ENCODE measurements at regions not wholly inside any gene's neighbourhood (a gene's known extent, or its start where the extent isn't known, plus 50 kb on each side); places are given as distances from the start of the nearest gene placed in this dataset.

- Histone ChIP-seq H2AFZ (ENCODE audit: insufficient read depth, low read length, poor library complexity) (no peak overlapping the region), H3K18ac (ENCODE audit: low read length) (no peak overlapping the region), H4K12ac (ENCODE audit: low read depth, low read length) (no peak overlapping the region), H4K8ac (ENCODE audit: low read depth, low read length) (no peak overlapping the region), H3K4me3 (ENCODE audit: low read depth, low read length) (no peak overlapping the region), H2BK12ac (ENCODE audit: low read length) (no peak overlapping the region), H3K9ac (ENCODE audit: low read length) (no peak overlapping the region), H3K79me1 (ENCODE audit: low read length) (no peaks in the 10 kb centered on the region), H2BK120ac (ENCODE audit: insufficient read depth, low read length, poor library complexity) (no peak overlapping the region), H2AK5ac (ENCODE audit: low read length) (no peak overlapping the region), H3K4ac (ENCODE audit: low read depth, low read length) (no peak overlapping the region), H3K27me3 (ENCODE audit: insufficient read depth, low read length) (no peaks in the 10 kb centered on the region), H3K36me3 (ENCODE audit: control insufficient read depth in 1 of 2, insufficient read depth in 2 of 2, low read length in 2 of 2) (no peaks in the 10 kb centered on the region), H3K27ac (ENCODE audit: low read depth, low read length) (no peak overlapping the region), H3K4me1 (ENCODE audit: control insufficient read depth in 1 of 2, insufficient read depth in 2 of 2, low read length in 2 of 2) (no peaks in the 10 kb centered on the region), H3K4me2 (ENCODE audit: low read length) (no peak overlapping the region), H3K23ac (ENCODE audit: low read length) (no peak overlapping the region), H4K91ac (ENCODE audit: low read depth, low read length) (no peak overlapping the region), H2BK5ac (ENCODE audit: low read depth, low read length, poor library complexity) (no peak overlapping the region), H3K9me3 (ENCODE audit: insufficient read depth, low read depth, low read length) (no peaks in the 10 kb centered on the region), H3K79me2 (ENCODE audit: control insufficient read depth, insufficient read depth, low read length, poor library complexity) (no peaks in the 10 kb centered on the region), H3K14ac (ENCODE audit: low read length) (no peak overlapping the region)
- no CpG with 5 or more reads among the region's 4 CpGs for WGBS (ENCODE audit: extremely low coverage, insufficient coverage, insufficient read length)
- no peak for DNase-seq
Observed at GRCh38 chr5:167250996-167251395, 1040.4 kb upstream of the WWC1 start.

GRCh38 chr5:167254132-167254531 lies 1037.3 kb upstream of the WWC1 start:
- Histone ChIP-seq H3K79me2 (ENCODE audit: control insufficient read depth, insufficient read depth, low read length, poor library complexity) (no peaks in the 10 kb centered on the region), H3K4me2 (ENCODE audit: low read length) (no peak overlapping the region), H4K12ac (ENCODE audit: low read depth, low read length) (no peak overlapping the region), H3K9me3 (ENCODE audit: insufficient read depth, low read depth, low read length) (peaks cover 2% of the 10 kb centered on the region), H3K36me3 (ENCODE audit: control insufficient read depth in 1 of 2, insufficient read depth in 2 of 2, low read length in 2 of 2) (no peaks in the 10 kb centered on the region), H3K4ac (ENCODE audit: low read depth, low read length) (no peak overlapping the region), H3K9ac (ENCODE audit: low read length) (no peak overlapping the region), H2BK120ac (ENCODE audit: insufficient read depth, low read length, poor library complexity) (no peak overlapping the region), H3K14ac (ENCODE audit: low read length) (no peak overlapping the region), H4K91ac (ENCODE audit: low read depth, low read length) (no peak overlapping the region), H2AFZ (ENCODE audit: insufficient read depth, low read length, poor library complexity) (no peak overlapping the region), H3K18ac (ENCODE audit: low read length) (no peak overlapping the region), H3K23ac (ENCODE audit: low read length) (no peak overlapping the region), H2BK12ac (ENCODE audit: low read length) (no peak overlapping the region), H2AK5ac (ENCODE audit: low read length) (no peak overlapping the region), H4K8ac (ENCODE audit: low read depth, low read length) (no peak overlapping the region), H2BK5ac (ENCODE audit: low read depth, low read length, poor library complexity) (no peak overlapping the region), H3K4me1 (ENCODE audit: control insufficient read depth in 1 of 2, insufficient read depth in 2 of 2, low read length in 2 of 2) (no peaks in the 10 kb centered on the region), H3K27me3 (ENCODE audit: insufficient read depth, low read length) (no peaks in the 10 kb centered on the region), H3K79me1 (ENCODE audit: low read length) (no peaks in the 10 kb centered on the region), H3K4me3 (ENCODE audit: low read depth, low read length) (no peak overlapping the region), H3K27ac (ENCODE audit: low read depth, low read length) (no peak overlapping the region)
- no CpG with 5 or more reads among the region's 3 CpGs for WGBS (ENCODE audit: extremely low coverage, insufficient coverage, insufficient read length)
- DNase-seq = no peak

- no peaks in the 10 kb centered on the region for H3K79me1 ChIP-seq (ENCODE audit: low read length)
- no CpG with 5 or more reads among the region's 2 CpGs for WGBS (ENCODE audit: extremely low coverage, insufficient coverage, insufficient read length)
- DNase-seq = no peak
Observed at GRCh38 chr5:167255926-167256325, 1035.5 kb upstream of the WWC1 start.

GRCh38 chr5:167259806-167260205 lies 1031.6 kb upstream of the WWC1 start:
- Histone ChIP-seq H3K9me3 (ENCODE audit: insufficient read depth, low read depth, low read length) (peaks cover 2% of the 10 kb centered on the region), H2BK12ac (ENCODE audit: low read length) (no peak overlapping the region), H3K23ac (ENCODE audit: low read length) (no peak overlapping the region), H3K14ac (ENCODE audit: low read length) (no peak overlapping the region), H3K4me2 (ENCODE audit: low read length) (no peak overlapping the region), H3K18ac (ENCODE audit: low read length) (no peak overlapping the region), H2BK5ac (ENCODE audit: low read depth, low read length, poor library complexity) (no peak overlapping the region), H4K12ac (ENCODE audit: low read depth, low read length) (no peak overlapping the region), H3K79me2 (ENCODE audit: control insufficient read depth, insufficient read depth, low read length, poor library complexity) (no peaks in the 10 kb centered on the region), H2BK120ac (ENCODE audit: insufficient read depth, low read length, poor library complexity) (no peak overlapping the region), H3K27ac (ENCODE audit: low read depth, low read length) (no peak overlapping the region), H3K4me3 (ENCODE audit: low read depth, low read length) (no peak overlapping the region), H4K8ac (ENCODE audit: low read depth, low read length) (no peak overlapping the region), H3K4ac (ENCODE audit: low read depth, low read length) (no peak overlapping the region), H3K36me3 (ENCODE audit: control insufficient read depth in 1 of 2, insufficient read depth in 2 of 2, low read length in 2 of 2) (no peaks in the 10 kb centered on the region), H4K91ac (ENCODE audit: low read depth, low read length) (no peak overlapping the region), H3K9ac (ENCODE audit: low read length) (no peak overlapping the region), H2AK5ac (ENCODE audit: low read length) (no peak overlapping the region), H3K27me3 (ENCODE audit: insufficient read depth, low read length) (no peaks in the 10 kb centered on the region), H3K79me1 (ENCODE audit: low read length) (no peaks in the 10 kb centered on the region), H3K4me1 (ENCODE audit: control insufficient read depth in 1 of 2, insufficient read depth in 2 of 2, low read length in 2 of 2) (no peaks in the 10 kb centered on the region), H2AFZ (ENCODE audit: insufficient read depth, low read length, poor library complexity) (no peak overlapping the region)
- DNase-seq = no peak
- WGBS (ENCODE audit: extremely low coverage, insufficient coverage, insufficient read length) = no CpG with 5 or more reads among the region's 2 CpGs

More at GRCh38 chr5:167255926-167256325, 1035.5 kb upstream of the WWC1 start:
- H3K79me2 ChIP-seq (ENCODE audit: control insufficient read depth, insufficient read depth, low read length, poor library complexity) = no peaks in the 10 kb centered on the region
- no peak overlapping the region for H3K4ac ChIP-seq (ENCODE audit: low read depth, low read length)
- no peak overlapping the region for H3K23ac ChIP-seq (ENCODE audit: low read length)
- no peak overlapping the region for H3K4me3 ChIP-seq (ENCODE audit: low read depth, low read length)
- no peak overlapping the region for H3K4me2 ChIP-seq (ENCODE audit: low read length)
- no peak overlapping the region for H3K18ac ChIP-seq (ENCODE audit: low read length)
- no peak overlapping the region for H4K91ac ChIP-seq (ENCODE audit: low read depth, low read length)
- no peak overlapping the region for H4K8ac ChIP-seq (ENCODE audit: low read depth, low read length)
- no peak overlapping the region for H2BK120ac ChIP-seq (ENCODE audit: insufficient read depth, low read length, poor library complexity)
- peaks cover 2% of the 10 kb centered on the region for H3K9me3 ChIP-seq (ENCODE audit: insufficient read depth, low read depth, low read length)
- H2BK5ac ChIP-seq (ENCODE audit: low read depth, low read length, poor library complexity) = no peak overlapping the region
- H3K27ac ChIP-seq (ENCODE audit: low read depth, low read length) = no peak overlapping the region
- no peaks in the 10 kb centered on the region for H3K4me1 ChIP-seq (ENCODE audit: control insufficient read depth in 1 of 2, insufficient read depth in 2 of 2, low read length in 2 of 2)
- no peaks in the 10 kb centered on the region for H3K36me3 ChIP-seq (ENCODE audit: control insufficient read depth in 1 of 2, insufficient read depth in 2 of 2, low read length in 2 of 2)
- H2AFZ ChIP-seq (ENCODE audit: insufficient read depth, low read length, poor library complexity) = no peak overlapping the region
- no peak overlapping the region for H3K9ac ChIP-seq (ENCODE audit: low read length)
- no peaks in the 10 kb centered on the region for H3K27me3 ChIP-seq (ENCODE audit: insufficient read depth, low read length)
- H2AK5ac ChIP-seq (ENCODE audit: low read length) = no peak overlapping the region
- H3K14ac ChIP-seq (ENCODE audit: low read length) = no peak overlapping the region
- H2BK12ac ChIP-seq (ENCODE audit: low read length) = no peak overlapping the region
- no peak overlapping the region for H4K12ac ChIP-seq (ENCODE audit: low read depth, low read length)

Measured in trophoblast cell (in vitro differentiated cells and primary cell).